Mucosa of gallbladder (tissue), 1 donor: ENCODE measurements at regions not wholly inside any gene's neighbourhood (a gene's known extent, or its start where the extent isn't known, plus 50 kb on each side); places are given as distances from the start of the nearest gene placed in this dataset.
"Not testable (repeated sequence)": the region's sequence is repeated elsewhere in the genome, so short reads cannot be mapped to it uniquely, and the experiment has no call there.

Source experiments
- DNase-seq: peaks from one replicate; pipeline ENCODE4 v3.0.0-alpha.2; 2020; ENCODE audit warnings: low spot score
- donor health status: DM: no; HTN: no; CAD: no.

GRCh38 chr11:80960381-80961029 is 1519.7 kb upstream of the TENM4 start:
- DNase-seq: no peak

- DNase-seq: no peak
These were observed 1518.9 kb upstream of the TENM4 start for GRCh38 chr11:80959751-80960150.

GRCh38 chr11:80958987-80959386 is 1518.2 kb upstream of the TENM4 start:
- no peak for DNase-seq

- no peak for DNase-seq
These were observed 1517.5 kb upstream of the TENM4 start for GRCh38 chr11:80958361-80958760.

- no peak for DNase-seq
These were observed 1514.8 kb upstream of the TENM4 start for GRCh38 chr11:80955588-80955987.

- no peak for DNase-seq
These were observed 1508.0 kb upstream of the TENM4 start for GRCh38 chr11:80948781-80949180.

- no peak for DNase-seq
These were observed 1503.9 kb upstream of the TENM4 start for GRCh38 chr11:80944758-80945157.

- no peak for DNase-seq
These were observed 1502.4 kb upstream of the TENM4 start for GRCh38 chr11:80943226-80943625.

- no peak for DNase-seq
These were observed 1497.0 kb upstream of the TENM4 start for GRCh38 chr11:80937842-80938241.

- DNase-seq: no peak
These were observed 1489.2 kb upstream of the TENM4 start for GRCh38 chr11:80930038-80930437.

- no peak for DNase-seq
These were observed 1488.4 kb upstream of the TENM4 start for GRCh38 chr11:80929031-80929805.

GRCh38 chr11:80925321-80925720 is 1484.5 kb upstream of the TENM4 start:
- no peak for DNase-seq

GRCh38 chr11:80921310-80921709 is 1480.5 kb upstream of the TENM4 start:
- not testable (repeated sequence) for DNase-seq

GRCh38 chr11:80916173-80916798 is 1475.5 kb upstream of the TENM4 start:
- DNase-seq: no peak

GRCh38 chr11:80914311-80914710 is 1473.5 kb upstream of the TENM4 start:
- DNase-seq: no peak

GRCh38 chr11:80911666-80912065 is 1470.8 kb upstream of the TENM4 start:
- DNase-seq: no peak

- DNase-seq: no peak
These were observed 1459.4 kb upstream of the TENM4 start for GRCh38 chr11:80900265-80900664.

- no peak for DNase-seq
These were observed 1458.6 kb upstream of the TENM4 start for GRCh38 chr11:80899381-80899780.

- DNase-seq: no peak
These were observed 1458.1 kb upstream of the TENM4 start for GRCh38 chr11:80898910-80899309.

- no peak for DNase-seq
These were observed 1445.9 kb upstream of the TENM4 start for GRCh38 chr11:80886684-80887083.

GRCh38 chr11:80873310-80873999 is 1432.6 kb upstream of the TENM4 start:
- no peak for DNase-seq

- DNase-seq: no peak
These were observed 1431.4 kb upstream of the TENM4 start for GRCh38 chr11:80872116-80872728.
